GM18517 (cell line): ENCODE measurements at regions not wholly inside any gene's neighbourhood (a gene's known extent, or its start where the extent isn't known, plus 50 kb on each side); places are given as distances from the start of the nearest gene placed in this dataset.

Source experiments
- ATAC-seq: cut with Tn5 transposase; IDR thresholded peaks from one replicate; pipeline ENCODE4 v1.9.1; 2021; ENCODE audit warnings: mild to moderate bottlenecking, moderate library complexity; ENCODE audit not compliant: unreplicated experiment

GRCh38 chr17:69981441-69981840 is 93.6 kb upstream of the KCNJ16 start:
- no peak for ATAC-seq

- ATAC-seq: no peak
These were observed 79.5 kb upstream of the KCNJ16 start for GRCh38 chr17:69995476-69995875.

DNA sequence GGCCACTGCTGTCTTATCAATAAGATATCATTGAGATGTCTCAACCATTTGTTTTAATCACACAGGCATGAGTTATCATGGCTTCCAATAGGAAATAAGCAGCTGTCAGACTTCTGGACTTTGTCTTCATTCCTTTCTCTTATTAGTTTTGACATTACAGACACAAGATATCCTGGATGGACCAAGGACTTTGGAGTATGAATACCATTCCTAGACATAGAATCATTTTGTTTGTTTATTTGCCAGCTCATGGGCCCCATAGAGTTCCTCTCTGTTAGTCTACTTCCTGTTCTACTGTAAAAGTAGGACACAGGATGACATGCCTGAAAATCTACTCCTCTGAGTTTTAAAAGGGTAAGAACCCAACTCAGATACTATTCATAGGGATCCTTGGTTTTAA is 77.7 kb upstream of the KCNJ16 start:
- ATAC-seq: no peak

GRCh38 chr17:69999253-69999652 is 75.8 kb upstream of the KCNJ16 start:
- ATAC-seq: no peak

DNA sequence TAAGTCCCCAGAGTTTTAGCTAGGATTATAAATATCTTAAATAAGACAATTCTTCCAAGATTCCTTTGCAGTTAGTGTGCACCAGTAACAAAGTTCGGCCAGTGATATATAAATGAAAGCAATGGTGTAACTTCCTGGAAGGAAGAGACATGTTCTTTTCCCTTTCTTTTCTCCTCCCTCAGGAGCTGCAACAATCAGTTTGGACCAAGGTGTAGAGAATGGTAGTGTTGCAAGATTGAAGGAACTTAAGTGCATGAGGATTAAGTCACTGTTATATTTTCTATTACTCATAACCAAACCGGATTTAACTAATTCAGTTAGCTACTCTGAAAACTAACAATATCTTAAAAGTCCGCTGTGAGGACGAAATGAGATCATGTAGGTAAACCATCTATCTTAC is 68.9 kb upstream of the KCNJ16 start:
- ATAC-seq: no peak

DNA sequence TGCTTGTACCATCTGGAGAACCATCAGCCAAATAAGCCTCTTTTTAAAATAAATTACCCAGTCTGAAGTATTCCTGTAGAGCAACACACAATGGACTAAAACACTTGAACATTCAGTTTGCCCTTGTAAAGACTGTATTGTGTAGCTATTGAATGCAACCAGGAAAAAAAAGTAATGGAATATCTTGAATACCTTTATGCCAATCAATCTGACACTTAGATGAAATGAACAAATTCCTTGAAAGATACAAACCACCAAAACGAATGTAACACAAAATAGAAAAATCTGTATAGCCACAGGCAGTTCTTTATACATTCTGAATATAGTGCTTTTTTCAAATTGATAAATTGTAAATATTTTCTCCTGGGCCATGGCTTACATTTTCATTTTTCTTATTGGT is 63.3 kb upstream of the KCNJ16 start:
- no peak for ATAC-seq

- ATAC-seq: no peak
These were observed 61.1 kb upstream of the KCNJ16 start for GRCh38 chr17:70013911-70014310.

GRCh38 chr17:70017112-70017511 is 57.9 kb upstream of the KCNJ16 start:
- no peak for ATAC-seq

DNA sequence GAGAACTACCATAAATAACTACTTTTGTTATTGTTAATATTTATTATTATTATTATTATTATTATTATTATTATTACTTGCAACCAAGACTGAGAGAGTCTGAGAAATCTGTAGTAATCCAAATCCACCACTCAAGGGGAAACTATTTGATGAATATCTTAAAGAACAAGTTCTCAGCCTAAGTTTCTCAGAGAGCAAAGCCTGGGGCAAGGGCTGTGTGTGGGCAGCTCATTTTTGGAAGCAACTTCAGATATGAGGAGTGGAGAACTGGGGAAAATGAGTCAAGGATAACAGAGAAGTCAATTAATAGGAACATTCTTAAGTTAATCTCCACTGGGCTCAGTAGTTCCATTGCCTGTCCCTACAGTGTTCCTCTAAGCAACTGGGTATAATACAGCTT is 57.1 kb upstream of the KCNJ16 start:
- no peak for ATAC-seq

- ATAC-seq: no peak
These were observed 53.3 kb upstream of the KCNJ16 start for GRCh38 chr17:70021726-70022125.

- ATAC-seq: no peak
These were observed 52.9 kb upstream of the KCNJ16 start for GRCh38 chr17:70022175-70022574.

GRCh38 chr17:70024253-70024652 is 50.8 kb upstream of the KCNJ16 start:
- ATAC-seq: no peak
